SK-N-SH treated with all-trans-retinoic acid at 6 μM for 48 hours (cell line): ENCODE measurements at regions not wholly inside any gene's neighbourhood (a gene's known extent, or its start where the extent isn't known, plus 50 kb on each side); places are given as distances from the start of the nearest gene placed in this dataset.

Experiments
- BACH2 ChIP-seq: fragments of 250-450 bp; sonication (Bioruptor Pico); IDR thresholded peaks from 2 replicates; pipeline ENCODE4 v1.9.0; 2021; ENCODE audit warnings: mild to moderate bottlenecking, borderline replicate concordance
- CREB5 ChIP-seq: fragments of 250-450 bp; sonication (Bioruptor Pico); IDR thresholded peaks from 2 replicates; pipeline ENCODE4 v1.5.1; 2020; ENCODE audit warnings: low read depth, mild to moderate bottlenecking, moderate library complexity
- ESRRG ChIP-seq: fragments of 250-450 bp; sonication (Bioruptor Pico); IDR thresholded peaks from 2 replicates; pipeline ENCODE4 v1.6.1; 2021; ENCODE audit warnings: mild to moderate bottlenecking
- ISL1 ChIP-seq: fragments of 250-450 bp; sonication (Bioruptor Pico); IDR thresholded peaks from 2 replicates; pipeline ENCODE4 v2.1.2; 2022; ENCODE audit warnings: mild to moderate bottlenecking, moderate library complexity
- OSR1 ChIP-seq: fragments of 250-450 bp; sonication (Bioruptor Pico); IDR thresholded peaks from 2 replicates; pipeline ENCODE4 v1.8.0; 2022; ENCODE audit warnings: moderate library complexity, mild to moderate bottlenecking, inconsistent platforms
- POU6F1 ChIP-seq: fragments of 250-450 bp; sonication (Bioruptor Pico); IDR thresholded peaks from 2 replicates; pipeline ENCODE4 v1.8.0; 2021; ENCODE audit warnings: low read depth, mild to moderate bottlenecking, moderate library complexity, borderline replicate concordance
- PPARA ChIP-seq: fragments of 250-450 bp; sonication (Bioruptor Pico); IDR thresholded peaks from 2 replicates; pipeline ENCODE4 v1.5.0; 2020; ENCODE audit warnings: mild to moderate bottlenecking, borderline replicate concordance
- TCF4 ChIP-seq: fragments of 250-450 bp; sonication (Bioruptor Pico); IDR thresholded peaks from 2 replicates; pipeline ENCODE4 v1.8.0; 2021; ENCODE audit warnings: mild to moderate bottlenecking, moderate library complexity, borderline replicate concordance
- TSHZ2 ChIP-seq: fragments of 250-450 bp; sonication (Bioruptor Pico); IDR thresholded peaks from 2 replicates; pipeline ENCODE4 v1.5.0; 2020; ENCODE audit warnings: mild to moderate bottlenecking, moderate library complexity
- ZC3H10 ChIP-seq: fragments of 250-450 bp; sonication (Bioruptor Pico); IDR thresholded peaks from 2 replicates; pipeline ENCODE4 v1.5.1; 2021; ENCODE audit warnings: mild to moderate bottlenecking, moderate library complexity
- ZNF70 ChIP-seq: fragments of 450-650 bp; formaldehyde crosslinking; IDR thresholded peaks from 2 replicates; pipeline ENCODE4 v1.5.0; 2020; ENCODE audit warnings: mild to moderate bottlenecking, moderate library complexity

GRCh38 chr1:105373681-105374080 lies 1624.0 kb downstream of the AMY1C start:
- TF ChIP-seq ISL1, result no peak
- no peak for TF ChIP-seq CREB5 (CRISPR knock-in tag)
- TF ChIP-seq TCF4 (CRISPR knock-in tag), result no peak
- TF ChIP-seq ESRRG (CRISPR knock-in tag), result no peak
- TF ChIP-seq ZC3H10 (CRISPR knock-in tag), result no peak
- TF ChIP-seq TSHZ2 (CRISPR knock-in tag), result no peak
- no peak for TF ChIP-seq BACH2 (CRISPR knock-in tag)
- no peak for TF ChIP-seq POU6F1 (CRISPR knock-in tag)
- TF ChIP-seq OSR1, result no peak
- no peak for TF ChIP-seq ZNF70 (CRISPR knock-in tag)
- no peak for TF ChIP-seq PPARA
